ENCODE measurements at regions not wholly inside any gene's neighbourhood (a gene's known extent, or its start where the extent isn't known, plus 50 kb on each side); places are given as distances from the start of the nearest gene placed in this dataset.

DNA sequence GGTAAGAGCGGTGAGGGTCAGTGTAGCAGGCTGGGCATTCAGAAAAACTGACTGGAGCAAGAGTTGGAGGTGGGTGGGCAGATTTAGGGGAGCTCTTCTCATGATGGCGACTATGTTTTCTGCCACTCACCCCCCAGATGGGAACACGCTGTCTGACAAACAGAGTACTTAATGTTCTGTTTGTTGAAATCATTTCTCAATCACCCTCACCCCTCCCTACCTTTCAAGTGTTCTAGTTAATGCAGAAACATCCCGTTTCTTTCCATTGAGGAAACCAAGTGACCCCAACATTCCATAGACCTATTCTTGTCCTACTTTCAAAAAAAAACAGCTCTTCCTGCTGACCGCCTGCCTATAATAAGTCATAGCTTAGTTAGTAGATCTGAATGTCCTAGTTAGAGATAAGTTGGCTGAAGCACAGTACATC, 132.5 kb upstream of the NEDD9 start:
- Mint-ChIP-seq H3K27me3 (ENCODE audit: low read depth in 3 of 3) (peaks cover 0 to 5% (median 2%) of the 10 kb centered on the region in 3 donors), H3K27ac (peak overlapping the region; percentile 6 to 92 (median 75)), H3K4me3 (peak overlapping the region in 1 of 2 donors; percentile 36), H3K36me3 (peaks cover 65 to 73% of the 10 kb centered on the region in 2 donors), H3K4me1 (peaks cover 60% of the 10 kb centered on the region), H3K9me3 (peaks cover 2 to 9% (median 6%) of the 10 kb centered on the region in 7 donors)
- no peaks in the 10 kb centered on the region for H4K20me1 ChIP-seq (ENCODE audit: insufficient read depth, low read length)
- H3K4me1 ChIP-seq (ENCODE audit: control insufficient read depth in 1 of 2, insufficient read depth in 2 of 2, low read length in 2 of 2): peaks cover 43 to 44% of the 10 kb centered on the region in 2 donors
- no peak overlapping the region for H3K4me3 ChIP-seq (replicated peaks in 1 of 3; ENCODE audit: low read depth in 2 of 3, low read length in 3 of 3)
- peaks cover 84% of the 10 kb centered on the region for H3K79me2 ChIP-seq (ENCODE audit: insufficient read depth, low read length)
- no peak overlapping the region for H3K9ac ChIP-seq (ENCODE audit: insufficient read depth, low read length, poor library complexity, severe bottlenecking)
- TF ChIP-seq, protein P1, sequence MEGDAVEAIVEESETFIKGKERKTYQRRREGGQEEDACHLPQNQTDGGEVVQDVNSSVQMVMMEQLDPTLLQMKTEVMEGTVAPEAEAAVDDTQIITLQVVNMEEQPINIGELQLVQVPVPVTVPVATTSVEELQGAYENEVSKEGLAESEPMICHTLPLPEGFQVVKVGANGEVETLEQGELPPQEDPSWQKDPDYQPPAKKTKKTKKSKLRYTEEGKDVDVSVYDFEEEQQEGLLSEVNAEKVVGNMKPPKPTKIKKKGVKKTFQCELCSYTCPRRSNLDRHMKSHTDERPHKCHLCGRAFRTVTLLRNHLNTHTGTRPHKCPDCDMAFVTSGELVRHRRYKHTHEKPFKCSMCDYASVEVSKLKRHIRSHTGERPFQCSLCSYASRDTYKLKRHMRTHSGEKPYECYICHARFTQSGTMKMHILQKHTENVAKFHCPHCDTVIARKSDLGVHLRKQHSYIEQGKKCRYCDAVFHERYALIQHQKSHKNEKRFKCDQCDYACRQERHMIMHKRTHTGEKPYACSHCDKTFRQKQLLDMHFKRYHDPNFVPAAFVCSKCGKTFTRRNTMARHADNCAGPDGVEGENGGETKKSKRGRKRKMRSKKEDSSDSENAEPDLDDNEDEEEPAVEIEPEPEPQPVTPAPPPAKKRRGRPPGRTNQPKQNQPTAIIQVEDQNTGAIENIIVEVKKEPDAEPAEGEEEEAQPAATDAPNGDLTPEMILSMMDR (IDR thresholded peaks at IDR 0.05): no peak
- DNase-seq: no peak
- intact Hi-C loops (cut with micrococcal nuclease): loop anchor here in 1 of 2 donors (5.0 kb wide), 2 partner anchors 47 to 48 kb away; no protein-coding TSS in a partner anchor
- WGBS (ENCODE audit: insufficient coverage): no CpG with 5 or more reads among the region's 5 CpGs
- H3K4me2 ChIP-seq (replicated peaks; ENCODE audit: extremely low read depth, low read length, poor library complexity, severe bottlenecking): peak overlapping the region; percentile 5
- peaks cover 3 to 44% of the 10 kb centered on the region in 2 donors for H3K36me3 ChIP-seq (replicated peaks in 1 of 2; ENCODE audit: control insufficient read depth in 1 of 2, insufficient read depth in 2 of 2, low read length in 2 of 2)
- no peak overlapping the region for H3K27ac ChIP-seq (ENCODE audit: low read depth in 1 of 2, low read length in 2 of 2)
- H2AFZ ChIP-seq (ENCODE audit: insufficient read depth, low read depth, low read length, poor library complexity, severe bottlenecking): no peak overlapping the region
- no peaks in the 10 kb centered on the region for H3K27me3 ChIP-seq (ENCODE audit: control insufficient read depth in 2 of 2, insufficient read depth in 2 of 2, low read length in 2 of 2)
- H3K9me3 ChIP-seq (replicated peaks in 1 of 2; ENCODE audit: control insufficient read depth in 1 of 2, insufficient read depth in 1 of 2, low read length in 2 of 2): no peaks in the 10 kb centered on the region

DNA sequence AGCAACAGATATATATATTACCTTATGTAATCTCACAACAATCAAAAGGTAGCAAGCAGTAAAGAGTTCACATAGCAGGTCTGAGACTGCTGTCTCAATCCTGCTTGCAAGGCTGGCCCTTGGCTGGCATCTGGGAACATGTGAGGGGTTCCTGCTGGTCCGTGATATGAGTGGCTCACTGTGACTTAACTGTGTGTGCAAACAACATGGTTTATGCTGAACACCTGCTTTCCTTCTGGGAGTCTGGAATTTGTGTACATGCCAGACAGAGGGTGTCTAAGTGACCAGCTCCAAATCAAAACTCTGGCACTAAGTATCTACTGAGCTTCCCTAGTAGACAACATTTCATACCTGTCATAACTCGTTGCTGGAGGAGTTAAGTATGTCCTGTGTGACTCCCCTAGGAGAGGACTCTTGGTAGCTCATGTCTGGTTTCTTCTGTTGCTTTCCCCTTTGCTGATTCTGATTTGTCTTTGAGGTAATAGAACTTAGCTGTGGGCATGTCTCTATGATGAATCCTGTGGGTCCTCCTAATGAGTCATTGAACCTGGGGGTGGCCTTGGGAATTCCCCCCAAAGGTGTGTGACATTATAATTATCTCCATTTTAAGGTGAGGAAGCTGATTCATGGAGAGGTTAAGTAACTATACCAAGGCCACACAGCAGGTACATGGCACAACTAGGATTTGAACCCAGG, 131.6 kb upstream of the NEDD9 start:
- H3K9ac ChIP-seq (ENCODE audit: insufficient read depth, low read length, poor library complexity, severe bottlenecking): no peak overlapping the region
- no peak overlapping the region for H2AFZ ChIP-seq (ENCODE audit: insufficient read depth, low read depth, low read length, poor library complexity, severe bottlenecking)
- H3K9me3 Mint-ChIP-seq: peaks cover 2 to 11% (median 6%) of the 10 kb centered on the region in 7 donors
- H3K27me3 Mint-ChIP-seq (ENCODE audit: low read depth in 3 of 3): peaks cover 0 to 5% (median 2%) of the 10 kb centered on the region in 3 donors
- no peak overlapping the region for H3K4me3 ChIP-seq (replicated peaks in 1 of 3; ENCODE audit: low read depth in 2 of 3, low read length in 3 of 3)
- no peak overlapping the region for H3K4me2 ChIP-seq (replicated peaks; ENCODE audit: extremely low read depth, low read length, poor library complexity, severe bottlenecking)
- H3K27ac Mint-ChIP-seq: peak overlapping the region in 2 of 7 donors; percentile 26 to 56
- H3K4me1 Mint-ChIP-seq: peaks cover 63% of the 10 kb centered on the region
- no peak overlapping the region for H3K27ac ChIP-seq (ENCODE audit: low read depth in 1 of 2, low read length in 2 of 2)
- H3K27me3 ChIP-seq (ENCODE audit: control insufficient read depth in 2 of 2, insufficient read depth in 2 of 2, low read length in 2 of 2): no peaks in the 10 kb centered on the region
- H3K36me3 ChIP-seq (replicated peaks in 1 of 2; ENCODE audit: control insufficient read depth in 1 of 2, insufficient read depth in 2 of 2, low read length in 2 of 2): peaks cover 3 to 50% of the 10 kb centered on the region in 2 donors
- TF ChIP-seq, protein P1 (IDR thresholded peaks at IDR 0.05): no peak
- no peaks in the 10 kb centered on the region for H3K9me3 ChIP-seq (replicated peaks in 1 of 2; ENCODE audit: control insufficient read depth in 1 of 2, insufficient read depth in 1 of 2, low read length in 2 of 2)
- H3K4me1 ChIP-seq (ENCODE audit: control insufficient read depth in 1 of 2, insufficient read depth in 2 of 2, low read length in 2 of 2): peaks cover 42 to 49% of the 10 kb centered on the region in 2 donors
- peaks cover 75% of the 10 kb centered on the region for H3K79me2 ChIP-seq (ENCODE audit: insufficient read depth, low read length)
- no CpG with 5 or more reads among the region's 2 CpGs for WGBS (ENCODE audit: insufficient coverage)
- no peak overlapping the region for H3K4me3 Mint-ChIP-seq
- H3K36me3 Mint-ChIP-seq: peaks cover 68 to 73% of the 10 kb centered on the region in 2 donors
- H4K20me1 ChIP-seq (ENCODE audit: insufficient read depth, low read length): no peaks in the 10 kb centered on the region
- intact Hi-C loops (cut with micrococcal nuclease): no loop called here
- DNase-seq: peak in 1 of 3 donors; percentile 50
